ENCODE measurements at regions not wholly inside any gene's neighbourhood (a gene's known extent, or its start where the extent isn't known, plus 50 kb on each side); places are given as distances from the start of the nearest gene placed in this dataset.

DNA sequence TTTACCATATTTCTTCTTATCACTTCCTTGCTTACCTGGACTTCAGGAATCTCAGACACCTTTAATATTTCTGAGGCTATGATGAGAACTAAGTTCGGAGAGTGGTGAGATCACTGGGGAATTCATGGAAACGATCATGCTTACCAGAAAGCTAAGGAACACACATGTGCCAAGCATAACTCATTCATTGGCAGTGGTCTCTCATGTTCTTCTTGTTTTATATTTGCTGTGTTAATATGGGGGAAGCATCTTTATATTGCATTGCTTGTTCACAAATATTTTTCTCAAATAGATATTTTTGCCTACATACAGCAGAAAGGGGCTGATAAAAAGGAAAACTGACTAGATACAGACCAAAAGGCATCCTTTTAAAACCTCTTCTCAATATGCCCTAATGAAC, 55.8 kb downstream of the COL6A6 start (continued):
- TF ChIP-seq CTCF (IDR thresholded peaks at IDR 0.05; ENCODE audit: control extremely low read depth in 1 of 3, insufficient read depth in 1 of 3, low read depth in 1 of 3, low read length in 3 of 3) = no peak
- TF ChIP-seq JUN (IDR thresholded peaks at IDR 0.05; ENCODE audit: low read depth, low read length) = no peak
- no peak for TF ChIP-seq ZNF274 (IDR thresholded peaks at IDR 0.05; ENCODE audit: borderline replicate concordance, extremely low read depth, low read length)

All from H1 (cell line).